GM12878 (cell line): ENCODE measurements at regions not wholly inside any gene's neighbourhood (a gene's known extent, or its start where the extent isn't known, plus 50 kb on each side); places are given as distances from the start of the nearest gene placed in this dataset.

Source experiments
- ATAC-seq: fragments of 200-7000 bp; cut with Tn5 transposase; 3 replicates; pipeline ENCODE4 v1.9.1; 2020; ENCODE audit warnings: mild to moderate bottlenecking, moderate library complexity
- BruUV-seq: library from RNA; stranded (reverse); fragments of 400-500 nt; replicated peaks from 2 replicates; lab custom pipeline; 2021; lab: Mats Ljungman, UMichigan
- CTCF ChIA-PET: fragments of 300-600 bp; sonication (Branson Sonifier 250); formaldehyde crosslinking; extraction: SDS; loops from one replicate; lab custom pipeline; 2021; ENCODE audit warnings: inconsistent platforms; lab: Yijun Ruan, JAX
- POLR2A ChIA-PET: fragments of 350-600 bp; formaldehyde crosslinking; extraction: SDS; loops from one replicate; lab custom pipeline; 2021; ENCODE audit warnings: inconsistent platforms; lab: Charles Lee
- RAD21 ChIA-PET: fragments of 300-600 bp; sonication (Branson Sonifier 250); formaldehyde crosslinking; loops from one replicate; lab custom pipeline; 2023; ENCODE audit warnings: antibody characterized with exemption; ENCODE audit not compliant: unreplicated experiment; lab: Charles Lee
- SMC1A ChIA-PET: fragments of 300-600 bp; sonication (Branson Sonifier 250); formaldehyde crosslinking; loops from one replicate; lab custom pipeline; 2023; ENCODE audit not compliant: unreplicated experiment, uncharacterized antibody; lab: Charles Lee
- DNase-seq: peaks from one replicate; pipeline ENCODE4 v3.0.0-alpha.2; 2011; ENCODE audit warnings: low read depth, low spot score
- FAIRE-seq: peaks from 3 replicates; lab custom pipeline; 2011; peaks lifted over from hg19 to GRCh38; lab: Jason Lieb, UNC
- H2AFZ ChIP-seq: 2 replicates; pipeline ENCODE4 v1.6.0; 2011; ENCODE audit warnings: low read depth, low read length, control low read depth; ENCODE audit not compliant: control insufficient read depth
- H3K27ac ChIP-seq: 2 replicates; pipeline ENCODE4 v1.5.1; 2011; ENCODE audit warnings: control low read depth; ENCODE audit not compliant: control insufficient read depth, insufficient read depth
- H3K27me3 ChIP-seq, 2 experiments: replicated peaks in 1 of 2; 2 replicates each; pipeline versions ENCODE4 v1.6.0 to v1.6.1; 2011; ENCODE audit warnings: low read length in 1 of 2; ENCODE audit not compliant: control insufficient read depth in 2 of 2, insufficient read depth in 2 of 2
- H3K36me3 ChIP-seq, 2 experiments: 2 replicates each; pipeline ENCODE4 v1.5.1; 2011; ENCODE audit warnings: low read length in 1 of 2; ENCODE audit not compliant: control insufficient read depth in 2 of 2, insufficient read depth in 2 of 2
- H3K4me1 ChIP-seq: 2 replicates; pipeline ENCODE4 v1.6.1; 2011; ENCODE audit warnings: mild to moderate bottlenecking, low read length, moderate library complexity, mixed read lengths; ENCODE audit not compliant: control insufficient read depth, insufficient read depth
- H3K4me2 ChIP-seq: 2 replicates; pipeline ENCODE4 v1.6.0; 2011; ENCODE audit warnings: control low read depth; ENCODE audit not compliant: control insufficient read depth, insufficient read depth
- H3K4me3 ChIP-seq: fragments of 200-600 bp; sonication (generic); 2 replicates; pipeline ENCODE4 v1.5.1; 2016
- H3K79me2 ChIP-seq: 2 replicates; pipeline ENCODE4 v1.6.0; 2011; ENCODE audit warnings: low read length; ENCODE audit not compliant: control insufficient read depth, insufficient read depth
- H3K9ac ChIP-seq: 2 replicates; pipeline ENCODE4 v1.8.0; 2011; ENCODE audit warnings: low read length, control low read depth, mixed read lengths; ENCODE audit not compliant: control insufficient read depth, insufficient read depth
- H3K9me3 ChIP-seq: replicated peaks from 3 replicates; pipeline ENCODE4 v1.5.1; 2011; ENCODE audit warnings: mild to moderate bottlenecking, low read length; ENCODE audit not compliant: control insufficient read depth, insufficient read depth
- H4K20me1 ChIP-seq: 2 replicates; pipeline ENCODE4 v1.6.0; 2011; ENCODE audit not compliant: control insufficient read depth, insufficient read depth
- BCL11A ChIP-seq: IDR thresholded peaks from 2 replicates; pipeline ENCODE4 v1.6.1; 2011; ENCODE audit warnings: low read depth, low read length
- CBX5 ChIP-seq: sonication (generic); IDR thresholded peaks from 2 replicates; pipeline ENCODE4 v1.6.1; 2016; ENCODE audit warnings: low read depth, moderate library complexity, mild to moderate bottlenecking, inconsistent platforms
- FOS ChIP-seq: IDR thresholded peaks from 3 replicates; pipeline ENCODE4 v1.6.1; 2011; ENCODE audit warnings: borderline replicate concordance; ENCODE audit not compliant: insufficient read length; ENCODE audit errors: extremely low read depth
- KDM1A ChIP-seq: fragments of 200-600 bp; sonication (generic); IDR thresholded peaks from 2 replicates; pipeline ENCODE4 v1.6.1; 2016; ENCODE audit warnings: borderline replicate concordance
- NR2C1 ChIP-seq: fragments of 450-650 bp; IDR thresholded peaks from 2 replicates; pipeline ENCODE4 v1.6.1; 2017; ENCODE audit warnings: antibody characterized with exemption, mild to moderate bottlenecking, moderate library complexity
- NR2C2 ChIP-seq: IDR thresholded peaks from 2 replicates; pipeline ENCODE4 v1.6.1; 2011; ENCODE audit warnings: borderline replicate concordance, low read depth; ENCODE audit not compliant: control insufficient read depth, insufficient read length
- PML ChIP-seq: IDR thresholded peaks from 2 replicates; pipeline ENCODE4 v1.6.1; 2012; ENCODE audit warnings: low read length, inconsistent platforms
- RAD51 ChIP-seq: fragments of 450-650 bp; IDR thresholded peaks from 2 replicates; pipeline ENCODE4 v1.6.1; 2016; ENCODE audit warnings: moderate library complexity, mild to moderate bottlenecking, inconsistent platforms
- RBBP5 ChIP-seq: fragments of 200-600 bp; sonication (generic); conservative IDR thresholded peaks from 2 replicates; pipeline ENCODE4 v1.6.1; 2016
- TCF12 ChIP-seq: IDR thresholded peaks from 2 replicates; pipeline ENCODE4 v1.6.1; 2011; ENCODE audit warnings: low read depth, mild to moderate bottlenecking, low read length
- TCF7 ChIP-seq: IDR thresholded peaks from 2 replicates; pipeline ENCODE4 v1.6.1; 2014; ENCODE audit warnings: antibody characterized with exemption, borderline replicate concordance
- WGBS: methylation state at CpG from one replicate; pipeline ENCODE4 v1.1.6; 2016; ENCODE audit warnings: low lambda C conversion rate; ENCODE audit not compliant: insufficient replicate concordance, insufficient coverage; ENCODE audit errors: missing lambda C conversion rate; 5-methylcytosine and 5-hydroxymethylcytosine counted together
- in situ Hi-C: fragments of 300-500 bp; cut with MboI; formaldehyde crosslinking; loops from 9 replicates; pipeline ENCODE4 v1.14.3; 2018; ENCODE audit warnings: mixed read lengths
- intact Hi-C: fragments of 100-400 bp; cut with micrococcal nuclease; formaldehyde crosslinking; loops from one replicate; pipeline ENCODE4 v1.14.2; 2022; ENCODE audit not compliant: unreplicated experiment
- TF ChIP-seq, protein P1 (sequence below): fragments of 450-650 bp; IDR thresholded peaks from 2 replicates; pipeline ENCODE4 v1.6.1; 2014; ENCODE audit warnings: mild to moderate bottlenecking
- TF ChIP-seq, protein P2 (sequence below): IDR thresholded peaks from 2 replicates; pipeline ENCODE4 v1.6.1; 2012; ENCODE audit warnings: low read length, inconsistent platforms

DNA sequence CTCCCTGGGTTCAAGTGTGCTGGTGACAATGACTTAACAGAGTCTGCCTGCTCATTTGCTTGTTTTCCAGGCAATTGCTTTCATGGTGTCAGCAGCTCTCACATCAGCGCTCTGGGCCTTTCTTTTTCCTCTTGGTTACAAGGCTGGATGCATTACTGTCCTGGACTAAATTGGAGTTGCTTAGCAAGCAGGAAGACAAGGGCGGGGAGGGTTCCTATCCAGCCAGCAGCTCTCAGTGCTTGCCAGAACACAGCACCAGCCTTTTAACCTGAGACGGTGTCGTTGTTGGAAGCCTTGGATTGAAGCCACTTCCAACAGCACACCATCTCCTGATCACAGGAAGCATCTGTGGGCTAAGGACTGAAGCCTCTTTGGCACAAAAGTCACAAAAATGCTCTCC, 606.9 kb downstream of the CDH26 start:
- 19% methylated on average over 4 of the region's 4 CpGs for WGBS
- Histone ChIP-seq H3K27me3 (no peaks in the 10 kb centered on the region), H3K79me2 (no peaks in the 10 kb centered on the region), H3K9ac (no peak overlapping the region), H3K4me3 (no peak overlapping the region), H3K27ac (no peak overlapping the region), H4K20me1 (no peaks in the 10 kb centered on the region), H3K9me3 (no peaks in the 10 kb centered on the region; the same call in 2 of the 3 replicates), H3K36me3 (no peaks in the 10 kb centered on the region), H2AFZ (no peak overlapping the region)
- in situ Hi-C loops, result no loop called here
- FAIRE-seq, result no peak
- ATAC-seq, result no peak
- CTCF ChIA-PET, result no interaction called here
- RAD21 ChIA-PET, result no interaction called here
- intact Hi-C loops, result no loop called here
- BruUV-seq, result no TSS peak
- POLR2A ChIA-PET, result no interaction called here
- no peak for DNase-seq
- no peak for TF ChIP-seq PML
- TF ChIP-seq NR2C2, result no peak
- no peak for TF ChIP-seq TCF7
- no peak for TF ChIP-seq KDM1A
- TF ChIP-seq, protein P1, sequence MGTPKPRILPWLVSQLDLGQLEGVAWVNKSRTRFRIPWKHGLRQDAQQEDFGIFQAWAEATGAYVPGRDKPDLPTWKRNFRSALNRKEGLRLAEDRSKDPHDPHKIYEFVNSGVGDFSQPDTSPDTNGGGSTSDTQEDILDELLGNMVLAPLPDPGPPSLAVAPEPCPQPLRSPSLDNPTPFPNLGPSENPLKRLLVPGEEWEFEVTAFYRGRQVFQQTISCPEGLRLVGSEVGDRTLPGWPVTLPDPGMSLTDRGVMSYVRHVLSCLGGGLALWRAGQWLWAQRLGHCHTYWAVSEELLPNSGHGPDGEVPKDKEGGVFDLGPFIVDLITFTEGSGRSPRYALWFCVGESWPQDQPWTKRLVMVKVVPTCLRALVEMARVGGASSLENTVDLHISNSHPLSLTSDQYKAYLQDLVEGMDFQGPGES, result no peak
- no peak for TF ChIP-seq FOS
- no peak for TF ChIP-seq RBBP5
- TF ChIP-seq BCL11A, result no peak
- no peak for TF ChIP-seq NR2C1
- TF ChIP-seq CBX5, result no peak
- TF ChIP-seq, protein P2, sequence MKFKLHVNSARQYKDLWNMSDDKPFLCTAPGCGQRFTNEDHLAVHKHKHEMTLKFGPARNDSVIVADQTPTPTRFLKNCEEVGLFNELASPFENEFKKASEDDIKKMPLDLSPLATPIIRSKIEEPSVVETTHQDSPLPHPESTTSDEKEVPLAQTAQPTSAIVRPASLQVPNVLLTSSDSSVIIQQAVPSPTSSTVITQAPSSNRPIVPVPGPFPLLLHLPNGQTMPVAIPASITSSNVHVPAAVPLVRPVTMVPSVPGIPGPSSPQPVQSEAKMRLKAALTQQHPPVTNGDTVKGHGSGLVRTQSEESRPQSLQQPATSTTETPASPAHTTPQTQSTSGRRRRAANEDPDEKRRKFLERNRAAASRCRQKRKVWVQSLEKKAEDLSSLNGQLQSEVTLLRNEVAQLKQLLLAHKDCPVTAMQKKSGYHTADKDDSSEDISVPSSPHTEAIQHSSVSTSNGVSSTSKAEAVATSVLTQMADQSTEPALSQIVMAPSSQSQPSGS, result no peak
- TF ChIP-seq RAD51, result no peak
- no peak for TF ChIP-seq TCF12
- TF ChIP-seq, all 136 proteins: peak for 0
- H3K4me2 ChIP-seq, result no peak overlapping the region
- SMC1A ChIA-PET, result no interaction called here
- no peaks in the 10 kb centered on the region for H3K4me1 ChIP-seq
